HepG2 (cell line): ENCODE measurements at regions not wholly inside any gene's neighbourhood (a gene's known extent, or its start where the extent isn't known, plus 50 kb on each side); places are given as distances from the start of the nearest gene placed in this dataset.

Source experiments
- ATAC-seq: fragments of 200-7000 bp; cut with Tn5 transposase; 3 replicates; pipeline ENCODE4 v1.9.1; 2020; ENCODE audit warnings: mild to moderate bottlenecking, moderate library complexity
- BruUV-seq: library from RNA; stranded (reverse); fragments of 400-500 nt; replicated peaks from 2 replicates; lab custom pipeline; 2021; lab: Mats Ljungman, UMichigan
- CTCF ChIA-PET: fragments of 300-600 bp; formaldehyde crosslinking; extraction: SDS; loops from one replicate; lab custom pipeline; 2021; ENCODE audit warnings: low total read pairs, inconsistent platforms, low intra/inter-chr PET ratio; lab: Yijun Ruan, JAX
- POLR2A ChIA-PET: fragments of 350-600 bp; sonication (Branson Sonifier 250); formaldehyde crosslinking; loops from one replicate; lab custom pipeline; 2020; ENCODE audit warnings: antibody characterized with exemption, inconsistent platforms; lab: Yijun Ruan, JAX
- DNase-seq: peaks from one replicate; pipeline ENCODE4 v3.0.0-alpha.2; 2015; ENCODE audit warnings: low spot score
- FAIRE-seq: peaks from 3 replicates; lab custom pipeline; 2011; peaks lifted over from hg19 to GRCh38; lab: Jason Lieb, UNC
- H2AFZ ChIP-seq: one replicate; pipeline ENCODE4 v1.6.1; 2011; ENCODE audit warnings: low read length, inconsistent platforms
- H3K27ac ChIP-seq: fragments of 300-600 bp; 3 replicates; pipeline ENCODE4 v1.8.0; 2011; ENCODE audit warnings: mixed run types, mild to moderate bottlenecking, mixed read lengths, low read length, inconsistent platforms; ENCODE audit not compliant: insufficient read depth; ENCODE audit errors: extremely low read length
- H3K27me3 ChIP-seq, 2 experiments: fragments of 200-600 bp in 1 of 2; 2 replicates in 1 of 2; 3 replicates in 1 of 2; pipeline versions ENCODE4 v1.6.0 to v1.8.0; 2011; ENCODE audit warnings: low read length in 2 of 2, mild to moderate bottlenecking in 2 of 2, moderate library complexity in 2 of 2, inconsistent platforms in 1 of 2; ENCODE audit not compliant: insufficient read depth in 2 of 2, control insufficient read depth in 1 of 2
- H3K36me3 ChIP-seq, 2 experiments: fragments of 200-600 bp in 1 of 2; replicated peaks in 1 of 2; 2 replicates in 1 of 2; 3 replicates in 1 of 2; pipeline versions ENCODE4 v1.5.1 to v1.8.0; 2011; ENCODE audit warnings: low read length in 2 of 2, inconsistent platforms in 1 of 2; ENCODE audit not compliant: insufficient read depth in 2 of 2, control insufficient read depth in 1 of 2
- H3K4me1 ChIP-seq: 2 replicates; pipeline ENCODE4 v1.5.1; 2012; ENCODE audit warnings: low read length, inconsistent platforms; ENCODE audit not compliant: insufficient read depth
- H3K4me2 ChIP-seq: 2 replicates; pipeline ENCODE4 v1.6.0; 2011; ENCODE audit warnings: low read depth, low read length, inconsistent platforms
- H3K4me3 ChIP-seq, 3 experiments: fragments of 200-600 bp in 1 of 3; sonication (generic), shearing (Covaris generic) in 1 of 3; replicated peaks in 1 of 3; 2 replicates each; pipeline ENCODE4 v1.5.1; 2011 to 2016; ENCODE audit warnings: low read length in 3 of 3, inconsistent platforms in 2 of 3, low read depth in 2 of 3, mild to moderate bottlenecking in 2 of 3, control low read depth in 1 of 3, mixed read lengths in 1 of 3; ENCODE audit not compliant: insufficient read depth in 1 of 3
- H3K79me2 ChIP-seq: one replicate; pipeline ENCODE4 v1.6.1; 2011; ENCODE audit warnings: low read length, inconsistent platforms; ENCODE audit not compliant: insufficient read depth
- H3K9ac ChIP-seq: 2 replicates; pipeline ENCODE4 v1.6.0; 2011; ENCODE audit warnings: mild to moderate bottlenecking, low read depth, low read length, inconsistent platforms; ENCODE audit not compliant: insufficient read depth
- H3K9me3 ChIP-seq: 2 replicates; pipeline ENCODE4 v1.5.1; 2012; ENCODE audit warnings: mild to moderate bottlenecking, low read length
- H4K20me1 ChIP-seq: 2 replicates; pipeline ENCODE4 v1.6.0; 2011; ENCODE audit warnings: inconsistent platforms, mild to moderate bottlenecking, low read length, moderate library complexity; ENCODE audit not compliant: insufficient read depth
- CREB1 ChIP-seq, 2 experiments: fragments of 450-650 bp in 1 of 2; IDR thresholded peaks; 2 replicates each; pipeline ENCODE4 v1.6.1; 2016 to 2017; ENCODE audit warnings: control low read depth in 1 of 2, mild to moderate bottlenecking in 1 of 2, missing compliant biosample characterization in 1 of 2, missing genetic modification characterization in 1 of 2
- HNRNPK ChIP-seq: fragments of 200-400 bp; formaldehyde crosslinking; IDR thresholded peaks from 2 replicates; pipeline ENCODE4 v1.6.1; 2018; ENCODE audit warnings: low read length, low read depth, moderate library complexity, mild to moderate bottlenecking; ENCODE audit not compliant: poor library complexity, severe bottlenecking
- HOXD1 ChIP-seq: sonication (generic); formaldehyde crosslinking; IDR thresholded peaks from 2 replicates; pipeline ENCODE4 v1.5.0; 2020; ENCODE audit warnings: missing genetic modification reagents
- LCORL ChIP-seq, 2 experiments: fragments of 450-650 bp in 1 of 2; sonication (generic) in 1 of 2; formaldehyde crosslinking in 1 of 2; IDR thresholded peaks; 2 replicates each; pipeline versions ENCODE4 v1.5.0 to v1.6.1; 2017 to 2020; ENCODE audit warnings: antibody characterized with exemption in 1 of 2, missing genetic modification reagents in 1 of 2
- ZNF232 ChIP-seq: sonication (generic); formaldehyde crosslinking; IDR thresholded peaks from 2 replicates; pipeline ENCODE4 v1.4.0; 2020; ENCODE audit warnings: missing genetic modification reagents, borderline replicate concordance
- WGBS: methylation state at CpG from one replicate; pipeline ENCODE4 v1.1.6; 2017; ENCODE audit warnings: low lambda C conversion rate; 5-methylcytosine and 5-hydroxymethylcytosine counted together
- in situ Hi-C: cut with HindIII; loops from 2 replicates; pipeline ENCODE4 v1.10.0; 2017; ENCODE audit warnings: low pct_unique_long_range_greater_than_20kb; ENCODE audit not compliant: extremely low pct_ligation_motif_present
- intact Hi-C: fragments of 100-400 bp; cut with micrococcal nuclease; formaldehyde crosslinking; loops from one replicate; pipeline ENCODE4 v1.10.0; 2022; ENCODE audit not compliant: unreplicated experiment
- TF ChIP-seq, protein P1 (sequence below): sonication (generic); formaldehyde crosslinking; IDR thresholded peaks from 2 replicates; pipeline ENCODE4 v1.9.0; 2021; ENCODE audit warnings: mild to moderate bottlenecking, missing genetic modification reagents

DNA sequence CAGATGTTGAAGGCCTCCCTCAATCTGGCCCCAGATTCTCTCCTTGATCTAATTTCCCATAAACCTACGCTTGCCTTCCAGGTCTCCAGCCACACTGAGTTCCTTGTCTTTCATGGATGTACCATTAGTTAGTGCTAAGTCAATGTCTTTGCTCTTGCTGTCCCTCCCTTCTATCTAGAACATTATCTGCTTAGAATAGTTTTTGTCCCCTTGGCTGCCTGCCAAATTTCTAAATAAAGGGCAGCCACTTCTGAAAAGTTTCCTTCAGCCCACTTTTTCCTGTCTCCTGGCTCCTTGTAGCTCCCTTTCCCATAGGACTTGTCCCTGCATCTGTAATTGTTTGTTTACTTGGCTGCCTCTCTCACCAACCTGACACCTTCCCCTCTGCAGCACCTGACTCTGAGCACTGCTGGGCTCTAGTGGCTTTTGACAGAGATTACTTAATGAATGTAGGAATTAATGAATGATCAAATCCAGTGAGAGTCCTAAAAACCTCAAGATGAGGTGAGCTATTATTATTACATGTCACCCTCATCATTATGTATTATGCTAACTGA, 58.3 kb downstream of the CXCL12 start:
- H2AFZ ChIP-seq = no peak overlapping the region
- intact Hi-C loops = no loop called here
- WGBS = 29% methylated on average over 1 of the region's 1 CpG

More for the DNA sequence above, 58.3 kb downstream of the CXCL12 start:
- H3K4me2 ChIP-seq = no peak overlapping the region
- 0 out of 5 replicates have a peak, but pooled peaks cover 0 to under 1% of the 10 kb centered on the region in 2 experiments for H3K27me3 ChIP-seq
- H3K9ac ChIP-seq = no peak overlapping the region
- H3K36me3 ChIP-seq = no peaks in the 10 kb centered on the region
- BruUV-seq = no TSS peak
- POLR2A ChIA-PET = no interaction called here
- H3K79me2 ChIP-seq = no peaks in the 10 kb centered on the region
- peaks cover 16% of the 10 kb centered on the region for H3K4me1 ChIP-seq
- in situ Hi-C loops = no loop called here
- FAIRE-seq (no peak), DNase-seq (no peak), ATAC-seq (no peak)
- no peaks in the 10 kb centered on the region for H3K9me3 ChIP-seq
- TF ChIP-seq LCORL (IDR thresholded peaks at IDR 0.05) (peak; percentile 41; the same call in 1 of the 2 replicates), LCORL (CRISPR knock-in tag; IDR thresholded peaks at IDR 0.05) (no peak), HNRNPK (no peak), CREB1 (IDR thresholded peaks at IDR 0.05) (no peak), CREB1 (CRISPR knock-in tag; IDR thresholded peaks at IDR 0.05) (no peak), ZNF232 (no peak), HOXD1 (no peak)
- TF ChIP-seq, protein P1, sequence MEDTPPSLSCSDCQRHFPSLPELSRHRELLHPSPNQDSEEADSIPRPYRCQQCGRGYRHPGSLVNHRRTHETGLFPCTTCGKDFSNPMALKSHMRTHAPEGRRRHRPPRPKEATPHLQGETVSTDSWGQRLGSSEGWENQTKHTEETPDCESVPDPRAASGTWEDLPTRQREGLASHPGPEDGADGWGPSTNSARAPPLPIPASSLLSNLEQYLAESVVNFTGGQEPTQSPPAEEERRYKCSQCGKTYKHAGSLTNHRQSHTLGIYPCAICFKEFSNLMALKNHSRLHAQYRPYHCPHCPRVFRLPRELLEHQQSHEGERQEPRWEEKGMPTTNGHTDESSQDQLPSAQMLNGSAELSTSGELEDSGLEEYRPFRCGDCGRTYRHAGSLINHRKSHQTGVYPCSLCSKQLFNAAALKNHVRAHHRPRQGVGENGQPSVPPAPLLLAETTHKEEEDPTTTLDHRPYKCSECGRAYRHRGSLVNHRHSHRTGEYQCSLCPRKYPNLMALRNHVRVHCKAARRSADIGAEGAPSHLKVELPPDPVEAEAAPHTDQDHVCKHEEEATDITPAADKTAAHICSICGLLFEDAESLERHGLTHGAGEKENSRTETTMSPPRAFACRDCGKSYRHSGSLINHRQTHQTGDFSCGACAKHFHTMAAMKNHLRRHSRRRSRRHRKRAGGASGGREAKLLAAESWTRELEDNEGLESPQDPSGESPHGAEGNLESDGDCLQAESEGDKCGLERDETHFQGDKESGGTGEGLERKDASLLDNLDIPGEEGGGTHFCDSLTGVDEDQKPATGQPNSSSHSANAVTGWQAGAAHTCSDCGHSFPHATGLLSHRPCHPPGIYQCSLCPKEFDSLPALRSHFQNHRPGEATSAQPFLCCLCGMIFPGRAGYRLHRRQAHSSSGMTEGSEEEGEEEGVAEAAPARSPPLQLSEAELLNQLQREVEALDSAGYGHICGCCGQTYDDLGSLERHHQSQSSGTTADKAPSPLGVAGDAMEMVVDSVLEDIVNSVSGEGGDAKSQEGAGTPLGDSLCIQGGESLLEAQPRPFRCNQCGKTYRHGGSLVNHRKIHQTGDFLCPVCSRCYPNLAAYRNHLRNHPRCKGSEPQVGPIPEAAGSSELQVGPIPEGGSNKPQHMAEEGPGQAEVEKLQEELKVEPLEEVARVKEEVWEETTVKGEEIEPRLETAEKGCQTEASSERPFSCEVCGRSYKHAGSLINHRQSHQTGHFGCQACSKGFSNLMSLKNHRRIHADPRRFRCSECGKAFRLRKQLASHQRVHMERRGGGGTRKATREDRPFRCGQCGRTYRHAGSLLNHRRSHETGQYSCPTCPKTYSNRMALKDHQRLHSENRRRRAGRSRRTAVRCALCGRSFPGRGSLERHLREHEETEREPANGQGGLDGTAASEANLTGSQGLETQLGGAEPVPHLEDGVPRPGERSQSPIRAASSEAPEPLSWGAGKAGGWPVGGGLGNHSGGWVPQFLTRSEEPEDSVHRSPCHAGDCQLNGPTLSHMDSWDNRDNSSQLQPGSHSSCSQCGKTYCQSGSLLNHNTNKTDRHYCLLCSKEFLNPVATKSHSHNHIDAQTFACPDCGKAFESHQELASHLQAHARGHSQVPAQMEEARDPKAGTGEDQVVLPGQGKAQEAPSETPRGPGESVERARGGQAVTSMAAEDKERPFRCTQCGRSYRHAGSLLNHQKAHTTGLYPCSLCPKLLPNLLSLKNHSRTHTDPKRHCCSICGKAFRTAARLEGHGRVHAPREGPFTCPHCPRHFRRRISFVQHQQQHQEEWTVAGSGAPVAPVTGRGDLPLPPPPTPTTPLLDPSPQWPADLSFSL = no peak
- no peaks in the 10 kb centered on the region for H4K20me1 ChIP-seq
- H3K27ac ChIP-seq = no peak overlapping the region
- CTCF ChIA-PET = no interaction called here
- H3K4me3 ChIP-seq = no peak overlapping the region
